IMR-90 (cell line): ENCODE measurements at regions not wholly inside any gene's neighbourhood (a gene's known extent, or its start where the extent isn't known, plus 50 kb on each side); places are given as distances from the start of the nearest gene placed in this dataset.

Source experiments
- ATAC-seq: fragments of 200-7000 bp; cut with Tn5 transposase; 2 replicates; pipeline ENCODE4 v1.9.1; 2020; ENCODE audit warnings: low read depth, mild to moderate bottlenecking, moderate library complexity
- BruUV-seq: library from RNA; stranded (reverse); fragments of 400-500 nt; replicated peaks from 2 replicates; lab custom pipeline; 2021; lab: Mats Ljungman, UMichigan
- CTCF ChIA-PET: fragments of 300-600 bp; formaldehyde crosslinking; extraction: SDS; loops from one replicate; lab custom pipeline; 2021; ENCODE audit warnings: antibody characterized with exemption; lab: Yijun Ruan, JAX
- POLR2A ChIA-PET: fragments of 300-600 bp; sonication (Branson Sonifier 250); formaldehyde crosslinking; loops from one replicate; lab custom pipeline; 2022; ENCODE audit warnings: antibody characterized with exemption; ENCODE audit not compliant: unreplicated experiment; lab: Charles Lee
- DNase-seq: peaks from one replicate; pipeline ENCODE4 v3.0.0; 2013
- H2AFZ ChIP-seq: replicated peaks from 2 replicates; pipeline ENCODE3; 2013; ENCODE audit warnings: low read length, mild to moderate bottlenecking; ENCODE audit not compliant: poor library complexity
- H2AK5ac ChIP-seq: 2 replicates; pipeline ENCODE4 v1.6.1; 2013; ENCODE audit warnings: low read depth, low read length, inconsistent platforms
- H2AK9ac ChIP-seq: replicated peaks from 2 replicates; pipeline ENCODE3; 2013; ENCODE audit warnings: mild to moderate bottlenecking, low read depth, low read length, moderate library complexity; ENCODE audit not compliant: poor library complexity
- H2BK120ac ChIP-seq: 2 replicates; pipeline ENCODE4 v1.6.1; 2013; ENCODE audit warnings: low read depth, low read length, inconsistent platforms
- H2BK15ac ChIP-seq: 3 replicates; pipeline ENCODE4 v1.6.1; 2013; ENCODE audit warnings: low read depth, low read length, inconsistent platforms
- H2BK20ac ChIP-seq: 2 replicates; pipeline ENCODE4 v1.6.1; 2013; ENCODE audit warnings: low read depth, mild to moderate bottlenecking, inconsistent platforms, low read length, moderate library complexity
- H2BK5ac ChIP-seq: 2 replicates; pipeline ENCODE4 v1.6.1; 2013; ENCODE audit warnings: mild to moderate bottlenecking, low read depth, low read length, inconsistent platforms; ENCODE audit not compliant: poor library complexity, severe bottlenecking
- H3K14ac ChIP-seq: replicated peaks from 2 replicates; pipeline ENCODE4 v1.6.1; 2013; ENCODE audit warnings: low read depth, low read length, inconsistent platforms
- H3K18ac ChIP-seq: 2 replicates; pipeline ENCODE4 v1.6.1; 2013; ENCODE audit warnings: low read depth, low read length, control low read depth
- H3K23ac ChIP-seq: 2 replicates; pipeline ENCODE4 v1.6.1; 2013; ENCODE audit warnings: low read depth, low read length, inconsistent platforms
- H3K27ac ChIP-seq: 2 replicates; pipeline ENCODE4 v1.5.1; 2013; ENCODE audit warnings: mild to moderate bottlenecking, control low read depth, low read length; ENCODE audit not compliant: insufficient read depth
- H3K27me3 ChIP-seq: 2 replicates; pipeline ENCODE4 v1.6.1; 2013; ENCODE audit warnings: low read length; ENCODE audit not compliant: control insufficient read depth, insufficient read depth
- H3K36me3 ChIP-seq: 2 replicates; pipeline ENCODE4 v1.6.1; 2013; ENCODE audit warnings: low read length, mixed read lengths; ENCODE audit not compliant: control insufficient read depth, insufficient read depth
- H3K4ac ChIP-seq: 2 replicates; pipeline ENCODE4 v1.6.1; 2013; ENCODE audit warnings: low read depth, low read length, inconsistent platforms
- H3K4me1 ChIP-seq: 2 replicates; pipeline ENCODE4 v1.6.1; 2013; ENCODE audit warnings: low read length, mixed read lengths; ENCODE audit not compliant: control insufficient read depth, insufficient read depth
- H3K4me2 ChIP-seq: 2 replicates; pipeline ENCODE4 v1.6.1; 2013; ENCODE audit warnings: low read depth, mild to moderate bottlenecking, control low read depth, low read length, moderate library complexity
- H3K4me3 ChIP-seq: 2 replicates; pipeline ENCODE4 v1.5.1; 2013; ENCODE audit warnings: low read depth, mild to moderate bottlenecking, control low read depth, low read length, moderate library complexity; ENCODE audit not compliant: insufficient read depth
- H3K56ac ChIP-seq: 2 replicates; pipeline ENCODE4 v1.6.1; 2013; ENCODE audit warnings: low read length, inconsistent platforms; ENCODE audit not compliant: insufficient read depth; ENCODE audit errors: extremely low read depth
- H3K79me1 ChIP-seq, 2 experiments: 2 replicates each; pipeline ENCODE4 v1.6.1; 2013; ENCODE audit warnings: low read length in 2 of 2, inconsistent platforms in 1 of 2, low read depth in 1 of 2
- H3K9ac ChIP-seq: 2 replicates; pipeline ENCODE4 v1.6.1; 2013; ENCODE audit warnings: low read depth, low read length, control low read depth
- H3K9me1 ChIP-seq: 2 replicates; pipeline ENCODE4 v1.6.1; 2013; ENCODE audit warnings: low read length, inconsistent platforms; ENCODE audit not compliant: insufficient read depth
- H3K9me3 ChIP-seq: 2 replicates; pipeline ENCODE4 v1.6.1; 2013; ENCODE audit warnings: low read length; ENCODE audit not compliant: control insufficient read depth, insufficient read depth
- H4K20me1 ChIP-seq: 2 replicates; pipeline ENCODE4 v1.6.1; 2013; ENCODE audit warnings: low read length, inconsistent platforms; ENCODE audit not compliant: insufficient read depth
- H4K5ac ChIP-seq: 2 replicates; pipeline ENCODE4 v1.6.1; 2013; ENCODE audit warnings: mild to moderate bottlenecking, low read depth, low read length, control low read depth
- H4K8ac ChIP-seq, 2 experiments: 2 replicates each; pipeline ENCODE4 v1.6.1; 2013; ENCODE audit warnings: low read depth in 2 of 2, low read length in 2 of 2, control low read depth in 1 of 2, inconsistent platforms in 1 of 2
- H4K91ac ChIP-seq: 2 replicates; pipeline ENCODE4 v1.6.1; 2013; ENCODE audit warnings: low read depth, low read length, inconsistent platforms; ENCODE audit not compliant: insufficient read depth
- MAFK ChIP-seq: IDR thresholded peaks from 2 replicates; pipeline ENCODE4 v1.6.1; 2012; ENCODE audit warnings: low read depth, low read length, improper control_type of control experiment
- dilution Hi-C: fragments of 300-500 bp; cut with HindIII; formaldehyde crosslinking; loops from one replicate; pipeline ENCODE4 v1.14.3; 2018; ENCODE audit warnings: low sequenced_read_pairs; ENCODE audit not compliant: unreplicated experiment
- in situ Hi-C: fragments of 300-500 bp; cut with MboI; formaldehyde crosslinking; loops from 3 replicates; pipeline ENCODE4 v1.14.3; 2019; ENCODE audit warnings: low sequenced_read_pairs, inconsistent platforms, mixed read lengths
- intact Hi-C: fragments of 100-400 bp; cut with micrococcal nuclease; formaldehyde crosslinking; loops from 2 replicates; pipeline ENCODE4 v1.10.0; 2022
- TF ChIP-seq, protein P1 (sequence below): fragments of 150-350 bp; IDR thresholded peaks from 2 replicates; pipeline ENCODE4 v1.6.1; 2017; ENCODE audit warnings: mild to moderate bottlenecking, antibody characterized with exemption, low read length, low read depth

DNA sequence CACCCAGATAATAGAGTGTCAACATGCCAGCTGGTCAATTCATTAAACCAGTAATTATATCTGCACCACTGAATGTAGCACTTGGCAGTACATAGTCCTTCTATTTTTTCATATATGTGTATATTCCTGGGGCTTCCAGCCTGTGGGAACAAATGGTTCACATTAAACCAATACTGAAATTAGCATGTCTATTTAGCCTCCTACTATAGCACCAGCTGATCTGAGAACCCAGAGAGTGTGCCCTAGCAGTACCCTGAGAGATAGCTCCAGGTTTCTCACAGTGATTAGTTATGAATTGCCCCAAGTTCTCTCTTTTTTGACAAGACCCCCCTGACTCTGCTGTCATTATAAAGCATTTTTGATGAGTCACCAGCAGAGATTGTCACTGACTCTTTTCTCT is 1097.3 kb upstream of the FLRT2 start:
- Histone ChIP-seq H3K56ac (no peak overlapping the region), H3K4me2 (no peak overlapping the region), H3K18ac (no peak overlapping the region), H3K27me3 (no peaks in the 10 kb centered on the region), H4K20me1 (no peaks in the 10 kb centered on the region), H2BK20ac (no peak overlapping the region), H3K9ac (no peak overlapping the region), H3K14ac (no peak overlapping the region), H2AFZ (no peak overlapping the region), H3K4ac (no peak overlapping the region), H3K4me1 (no peaks in the 10 kb centered on the region), H2BK120ac (no peak overlapping the region), H4K8ac (no peak overlapping the region), H3K4me3 (no peak overlapping the region), H3K79me1 (no peaks in the 10 kb centered on the region), H3K9me1 (no peaks in the 10 kb centered on the region), H2BK15ac (no peak overlapping the region), H4K5ac (no peak overlapping the region), H4K91ac (no peak overlapping the region), H3K36me3 (no peaks in the 10 kb centered on the region), H3K9me3 (no peaks in the 10 kb centered on the region), H2AK5ac (no peak overlapping the region), H2AK9ac (no peak overlapping the region), H3K23ac (no peak overlapping the region), H3K27ac (no peak overlapping the region), H2BK5ac (no peak overlapping the region)
- no peak for TF ChIP-seq MAFK
- TF ChIP-seq, protein P1, sequence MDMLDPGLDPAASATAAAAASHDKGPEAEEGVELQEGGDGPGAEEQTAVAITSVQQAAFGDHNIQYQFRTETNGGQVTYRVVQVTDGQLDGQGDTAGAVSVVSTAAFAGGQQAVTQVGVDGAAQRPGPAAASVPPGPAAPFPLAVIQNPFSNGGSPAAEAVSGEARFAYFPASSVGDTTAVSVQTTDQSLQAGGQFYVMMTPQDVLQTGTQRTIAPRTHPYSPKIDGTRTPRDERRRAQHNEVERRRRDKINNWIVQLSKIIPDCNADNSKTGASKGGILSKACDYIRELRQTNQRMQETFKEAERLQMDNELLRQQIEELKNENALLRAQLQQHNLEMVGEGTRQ, result no peak
- no TSS peak for BruUV-seq
- ATAC-seq, result no peak
- dilution Hi-C loops, result no loop called here
- in situ Hi-C loops, result no loop called here
- ChIA-PET CTCF (no interaction called here), POLR2A (no interaction called here)
- intact Hi-C loops, result no loop called here
- DNase-seq, result no peak
